ENCODE measurements at regions not wholly inside any gene's neighbourhood (a gene's known extent, or its start where the extent isn't known, plus 50 kb on each side); places are given as distances from the start of the nearest gene placed in this dataset.

DNA sequence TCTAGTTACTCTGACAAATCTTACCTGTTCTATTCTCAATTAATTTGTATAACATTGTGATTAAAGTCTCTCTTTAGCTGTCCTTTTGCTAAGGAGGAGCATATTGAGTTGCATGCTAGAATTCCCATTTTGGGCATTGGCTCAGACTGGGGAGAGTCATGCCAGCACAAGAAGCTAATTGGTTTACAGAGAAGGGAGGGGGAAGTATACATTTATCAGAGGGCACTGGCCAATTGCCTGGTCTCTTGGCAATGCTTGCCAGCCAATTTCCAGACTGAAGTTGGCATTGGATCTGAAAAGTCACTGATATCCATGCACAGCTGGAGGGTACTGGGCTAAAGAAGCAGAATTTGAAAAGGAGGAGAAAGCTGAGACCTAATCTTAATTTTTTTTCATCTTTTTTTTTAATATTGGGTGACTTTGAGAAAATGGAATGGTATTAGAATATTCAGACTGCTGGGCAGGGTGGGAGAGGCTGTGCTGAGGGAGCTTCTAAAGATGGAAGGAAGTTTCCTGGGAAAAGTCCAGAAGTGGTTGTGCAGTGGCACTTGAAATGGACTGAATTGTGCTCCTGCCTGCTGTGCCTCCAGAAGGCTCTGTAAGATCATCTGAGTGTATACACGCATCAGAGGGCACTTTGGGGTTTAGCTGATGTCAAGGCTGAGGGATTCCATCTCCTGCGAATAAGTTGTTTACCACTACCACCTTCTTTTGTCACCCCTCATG is 365.2 kb upstream of the DPH6 start:
- H3K36me3 ChIP-seq (ENCODE audit: control insufficient read depth, insufficient read depth, low read length): no peaks in the 10 kb centered on the region
- H3K27me3 ChIP-seq (ENCODE audit: control insufficient read depth, insufficient read depth, low read length, poor library complexity, severe bottlenecking): no peaks in the 10 kb centered on the region
- no peaks in the 10 kb centered on the region for H3K4me1 ChIP-seq (ENCODE audit: control insufficient read depth, insufficient read depth, low read length)
- H3K9me3 ChIP-seq (ENCODE audit: control insufficient read depth, low read length): no peaks in the 10 kb centered on the region
- 80 to 100% methylated on average over 1 to 2 of the region's 2 CpGs for WGBS, 2 experiments
- no peak overlapping the region for H3K27ac ChIP-seq (ENCODE audit: insufficient read depth, low read depth, low read length, poor library complexity, severe bottlenecking)
- H3K4me3 ChIP-seq (ENCODE audit: insufficient read depth, low read depth, low read length): no peak overlapping the region

DNA sequence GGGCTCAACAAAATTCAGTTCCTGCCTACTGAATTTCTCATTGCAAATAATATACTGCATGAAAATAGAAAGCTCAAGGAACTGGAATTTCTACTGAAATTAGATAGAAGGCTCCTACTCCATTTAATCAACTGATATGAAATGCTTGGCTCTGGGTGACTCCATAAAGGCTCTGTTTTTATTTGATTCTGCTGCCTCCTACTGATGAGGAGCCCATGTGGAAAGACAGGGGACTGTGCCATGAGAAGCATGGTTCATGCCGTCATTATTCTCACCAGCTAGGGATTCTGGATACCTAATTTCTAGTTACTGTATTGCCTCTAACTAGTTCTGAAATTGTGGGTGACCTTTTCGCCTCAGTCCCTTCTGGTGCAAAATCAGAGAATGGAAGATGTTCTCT is 366.2 kb upstream of the DPH6 start:
- WGBS, 2 experiments: 85 to 87% methylated on average over 2 of the region's 2 CpGs
- Histone ChIP-seq H3K4me1 (ENCODE audit: control insufficient read depth, insufficient read depth, low read length) (no peaks in the 10 kb centered on the region), H3K36me3 (ENCODE audit: control insufficient read depth, insufficient read depth, low read length) (no peaks in the 10 kb centered on the region), H3K9me3 (ENCODE audit: control insufficient read depth, low read length) (no peaks in the 10 kb centered on the region), H3K27ac (ENCODE audit: insufficient read depth, low read depth, low read length, poor library complexity, severe bottlenecking) (no peak overlapping the region), H3K27me3 (ENCODE audit: control insufficient read depth, insufficient read depth, low read length, poor library complexity, severe bottlenecking) (no peaks in the 10 kb centered on the region), H3K4me3 (ENCODE audit: insufficient read depth, low read depth, low read length) (no peak overlapping the region)

DNA sequence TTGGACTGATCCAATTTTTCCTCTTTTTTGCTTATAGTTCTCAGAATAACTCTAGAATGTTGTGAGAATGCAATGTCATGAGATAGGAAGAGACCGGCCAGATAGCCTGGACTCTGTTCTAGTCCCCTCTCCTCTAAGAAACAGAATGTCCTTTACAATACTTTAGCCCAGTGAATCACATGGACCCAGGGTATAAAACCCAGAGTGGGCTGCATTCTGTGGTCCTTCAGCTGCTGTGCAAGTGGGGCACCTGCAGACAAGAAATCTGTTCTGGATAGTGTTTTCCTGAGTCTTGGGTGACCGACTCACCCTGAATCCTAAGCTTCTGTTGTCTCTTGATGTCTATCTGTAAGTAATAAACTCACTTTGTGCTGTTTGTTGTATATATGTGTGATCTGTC is 368.6 kb upstream of the DPH6 start:
- Histone ChIP-seq H3K36me3 (ENCODE audit: control insufficient read depth, insufficient read depth, low read length) (no peaks in the 10 kb centered on the region), H3K27me3 (ENCODE audit: control insufficient read depth, insufficient read depth, low read length, poor library complexity, severe bottlenecking) (no peaks in the 10 kb centered on the region), H3K4me1 (ENCODE audit: control insufficient read depth, insufficient read depth, low read length) (no peaks in the 10 kb centered on the region), H3K9me3 (ENCODE audit: control insufficient read depth, low read length) (no peaks in the 10 kb centered on the region), H3K4me3 (ENCODE audit: insufficient read depth, low read depth, low read length) (no peak overlapping the region), H3K27ac (ENCODE audit: insufficient read depth, low read depth, low read length, poor library complexity, severe bottlenecking) (no peak overlapping the region)
- 91 to 95% methylated on average over 2 of the region's 2 CpGs for WGBS, 2 experiments

DNA sequence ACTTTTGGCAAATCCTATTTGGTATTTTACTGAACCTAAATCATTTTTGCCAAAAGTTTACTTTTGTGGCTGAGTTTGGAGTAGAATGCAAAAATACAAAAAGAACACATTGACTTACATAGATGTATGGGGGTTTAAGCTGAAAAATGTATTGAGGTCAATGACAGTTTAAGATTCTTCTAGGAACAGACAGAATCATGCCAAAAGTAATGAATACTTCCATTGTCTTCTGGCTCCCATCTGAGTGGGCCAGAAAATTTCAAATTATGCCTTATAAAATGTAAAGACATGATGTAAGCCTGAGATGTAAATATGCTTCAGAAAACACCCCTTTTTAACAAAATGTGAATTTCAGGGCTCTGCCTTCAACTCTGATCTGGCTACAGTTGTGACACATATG is 375.1 kb upstream of the DPH6 start:
- Histone ChIP-seq H3K4me3 (ENCODE audit: insufficient read depth, low read depth, low read length) (no peak overlapping the region), H3K9me3 (ENCODE audit: control insufficient read depth, low read length) (no peaks in the 10 kb centered on the region), H3K4me1 (ENCODE audit: control insufficient read depth, insufficient read depth, low read length) (no peaks in the 10 kb centered on the region), H3K27ac (ENCODE audit: insufficient read depth, low read depth, low read length, poor library complexity, severe bottlenecking) (no peak overlapping the region), H3K27me3 (ENCODE audit: control insufficient read depth, insufficient read depth, low read length, poor library complexity, severe bottlenecking) (no peaks in the 10 kb centered on the region), H3K36me3 (ENCODE audit: control insufficient read depth, insufficient read depth, low read length) (no peaks in the 10 kb centered on the region)

DNA sequence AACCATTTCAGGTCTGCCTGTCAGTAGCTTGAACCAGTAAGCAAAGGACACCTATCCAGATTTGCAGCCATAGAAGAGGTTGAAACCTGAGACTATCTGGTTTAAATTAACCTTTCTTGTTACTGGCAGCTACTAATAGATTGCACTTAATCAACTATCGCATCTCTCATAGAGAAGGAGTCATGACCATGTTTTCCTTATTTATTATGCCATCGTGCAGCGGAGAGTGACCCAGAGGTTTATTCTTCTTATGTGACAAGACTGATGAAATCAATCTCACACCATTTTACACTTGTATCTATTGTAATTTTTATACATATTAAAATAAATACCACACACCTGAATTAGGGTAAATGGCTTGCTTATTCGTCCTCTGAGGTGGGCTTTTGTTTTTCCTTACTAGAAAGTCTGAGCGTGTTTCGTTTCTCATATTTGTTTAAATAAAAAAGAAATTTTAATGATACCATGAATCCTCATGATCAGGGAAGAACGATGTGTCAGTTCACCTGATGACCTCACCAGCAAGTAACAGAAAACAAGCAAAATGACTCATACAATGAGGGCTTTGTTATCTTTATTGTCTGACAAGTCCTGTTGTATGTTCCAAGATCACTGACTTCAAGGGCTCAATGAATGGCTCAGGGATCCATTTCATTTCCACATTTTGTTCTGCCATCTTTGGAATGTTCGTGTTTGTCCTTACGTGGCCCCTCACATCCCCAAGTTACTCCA is 379.5 kb upstream of the DPH6 start:
- 94 to 95% methylated on average over 5 to 8 of the region's 9 CpGs for WGBS, 2 experiments
- Histone ChIP-seq H3K36me3 (ENCODE audit: control insufficient read depth, insufficient read depth, low read length) (no peaks in the 10 kb centered on the region), H3K27me3 (ENCODE audit: control insufficient read depth, insufficient read depth, low read length, poor library complexity, severe bottlenecking) (no peaks in the 10 kb centered on the region), H3K4me3 (ENCODE audit: insufficient read depth, low read depth, low read length) (no peak overlapping the region), H3K4me1 (ENCODE audit: control insufficient read depth, insufficient read depth, low read length) (no peaks in the 10 kb centered on the region), H3K9me3 (ENCODE audit: control insufficient read depth, low read length) (no peaks in the 10 kb centered on the region), H3K27ac (ENCODE audit: insufficient read depth, low read depth, low read length, poor library complexity, severe bottlenecking) (no peak overlapping the region)

DNA sequence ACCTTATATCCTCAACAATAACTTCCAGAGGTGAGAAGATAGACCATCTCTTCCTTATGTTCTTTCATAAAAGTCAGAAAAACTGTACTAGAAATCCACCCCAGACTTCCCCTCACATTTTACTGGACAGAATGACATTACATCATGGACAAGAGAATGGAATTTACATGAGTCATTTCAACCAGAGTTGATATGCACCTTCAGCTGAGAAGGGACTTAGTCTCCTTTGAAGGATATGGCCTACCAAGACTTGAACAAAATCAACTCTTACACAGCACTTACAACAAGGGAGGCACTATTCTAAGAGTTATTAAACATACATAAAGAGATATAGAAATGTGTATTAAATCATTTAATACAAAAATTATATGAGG is 380.0 kb upstream of the DPH6 start:
- Histone ChIP-seq H3K27ac (ENCODE audit: insufficient read depth, low read depth, low read length, poor library complexity, severe bottlenecking) (no peak overlapping the region), H3K9me3 (ENCODE audit: control insufficient read depth, low read length) (no peaks in the 10 kb centered on the region), H3K4me3 (ENCODE audit: insufficient read depth, low read depth, low read length) (no peak overlapping the region), H3K4me1 (ENCODE audit: control insufficient read depth, insufficient read depth, low read length) (no peaks in the 10 kb centered on the region), H3K27me3 (ENCODE audit: control insufficient read depth, insufficient read depth, low read length, poor library complexity, severe bottlenecking) (no peaks in the 10 kb centered on the region), H3K36me3 (ENCODE audit: control insufficient read depth, insufficient read depth, low read length) (no peaks in the 10 kb centered on the region)

DNA sequence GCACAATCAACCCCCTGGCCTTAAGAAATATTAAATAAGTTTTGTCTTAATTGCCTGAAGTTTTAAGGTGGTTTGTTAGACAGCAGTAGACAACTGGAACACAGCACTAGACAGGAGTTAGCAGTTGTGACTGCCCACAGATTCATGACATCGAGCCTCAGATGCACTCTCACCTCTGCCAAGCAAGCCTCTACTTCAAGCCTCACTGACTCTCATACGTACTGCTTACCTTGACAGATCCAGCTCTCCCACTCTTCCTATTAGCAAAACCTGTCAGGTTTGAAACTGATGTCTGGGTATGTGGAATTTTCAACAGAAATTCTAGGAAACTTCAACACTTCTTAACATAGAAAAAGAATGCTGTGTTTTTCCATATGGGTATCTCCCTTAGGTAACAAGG is 382.9 kb upstream of the DPH6 start:
- no peaks in the 10 kb centered on the region for H3K27me3 ChIP-seq (ENCODE audit: control insufficient read depth, insufficient read depth, low read length, poor library complexity, severe bottlenecking)
- 91 to 100% methylated on average over 1 to 2 of the region's 2 CpGs for WGBS, 2 experiments
- H3K36me3 ChIP-seq (ENCODE audit: control insufficient read depth, insufficient read depth, low read length): no peaks in the 10 kb centered on the region
- H3K9me3 ChIP-seq (ENCODE audit: control insufficient read depth, low read length): no peaks in the 10 kb centered on the region
- no peak overlapping the region for H3K27ac ChIP-seq (ENCODE audit: insufficient read depth, low read depth, low read length, poor library complexity, severe bottlenecking)
- no peaks in the 10 kb centered on the region for H3K4me1 ChIP-seq (ENCODE audit: control insufficient read depth, insufficient read depth, low read length)
- H3K4me3 ChIP-seq (ENCODE audit: insufficient read depth, low read depth, low read length): no peak overlapping the region

DNA sequence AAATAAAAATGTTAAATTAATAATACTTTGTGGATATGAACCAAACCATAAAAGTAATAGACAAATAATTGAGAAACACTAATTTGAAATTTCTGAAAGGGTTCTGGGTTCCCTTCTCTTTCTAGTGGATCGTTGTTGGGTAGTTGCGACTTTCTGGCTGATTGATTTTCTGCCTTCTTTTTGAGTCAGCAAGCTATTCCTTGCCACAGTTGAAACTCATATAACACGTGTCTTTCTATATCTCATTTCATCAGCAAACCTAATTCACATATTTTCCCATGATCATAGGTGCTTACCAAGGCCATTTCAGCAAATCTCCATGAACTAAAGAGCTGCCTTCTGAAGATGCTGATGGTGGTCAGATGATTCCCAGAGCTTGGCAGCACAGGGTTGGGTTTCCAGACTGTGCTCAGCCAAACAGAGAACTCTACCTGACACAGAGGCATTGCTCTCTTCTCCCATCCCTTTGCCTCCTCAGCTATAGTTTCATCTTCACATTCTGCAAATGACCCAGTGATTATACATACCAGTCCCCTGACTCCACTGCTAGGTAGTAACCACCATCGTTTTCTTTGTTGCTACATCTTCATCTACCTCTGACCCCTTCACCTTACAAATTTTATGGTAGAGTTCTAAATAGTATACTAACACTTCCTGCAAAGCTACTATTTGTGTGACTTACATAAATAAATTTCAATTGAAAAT is 383.9 kb upstream of the DPH6 start:
- no peak overlapping the region for H3K4me3 ChIP-seq (ENCODE audit: insufficient read depth, low read depth, low read length)
- no peaks in the 10 kb centered on the region for H3K9me3 ChIP-seq (ENCODE audit: control insufficient read depth, low read length)
- H3K27me3 ChIP-seq (ENCODE audit: control insufficient read depth, insufficient read depth, low read length, poor library complexity, severe bottlenecking): no peaks in the 10 kb centered on the region
- H3K36me3 ChIP-seq (ENCODE audit: control insufficient read depth, insufficient read depth, low read length): no peaks in the 10 kb centered on the region
- WGBS, 2 experiments: 77 to 78% methylated on average over 4 of the region's 4 CpGs
- H3K27ac ChIP-seq (ENCODE audit: insufficient read depth, low read depth, low read length, poor library complexity, severe bottlenecking): no peak overlapping the region
- H3K4me1 ChIP-seq (ENCODE audit: control insufficient read depth, insufficient read depth, low read length): no peaks in the 10 kb centered on the region

DNA sequence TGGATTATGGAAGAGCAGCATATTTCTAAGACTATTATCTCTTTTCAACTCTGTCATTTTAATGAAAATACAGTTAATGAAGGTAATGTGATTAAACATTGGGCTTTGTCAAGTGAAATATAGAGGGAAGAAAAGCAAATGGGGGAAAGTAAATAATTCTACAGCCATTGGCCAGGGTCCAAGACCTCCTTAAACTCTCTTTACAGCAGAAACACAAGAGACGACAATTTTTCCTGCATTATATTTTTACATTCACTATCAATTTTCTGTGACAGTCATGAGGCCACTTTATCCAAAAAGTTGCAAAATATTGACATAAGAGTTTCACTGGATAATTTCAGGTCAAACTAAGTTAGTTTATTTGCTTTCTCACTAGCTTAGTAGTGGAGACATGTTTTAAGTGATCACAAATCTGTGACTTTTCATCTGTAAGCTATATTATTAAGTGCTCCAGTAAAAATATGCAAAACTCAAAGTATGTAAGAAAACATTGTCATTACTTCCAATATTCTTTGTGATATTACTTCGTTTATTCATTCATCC is 385.9 kb upstream of the DPH6 start:
- H3K27ac ChIP-seq (ENCODE audit: insufficient read depth, low read depth, low read length, poor library complexity, severe bottlenecking): no peak overlapping the region
- 91 to 93% methylated on average over 2 of the region's 2 CpGs for WGBS, 2 experiments
- H3K4me3 ChIP-seq (ENCODE audit: insufficient read depth, low read depth, low read length): no peak overlapping the region
- no peaks in the 10 kb centered on the region for H3K27me3 ChIP-seq (ENCODE audit: control insufficient read depth, insufficient read depth, low read length, poor library complexity, severe bottlenecking)
- H3K4me1 ChIP-seq (ENCODE audit: control insufficient read depth, insufficient read depth, low read length): no peaks in the 10 kb centered on the region
- H3K9me3 ChIP-seq (ENCODE audit: control insufficient read depth, low read length): no peaks in the 10 kb centered on the region
- H3K36me3 ChIP-seq (ENCODE audit: control insufficient read depth, insufficient read depth, low read length): no peaks in the 10 kb centered on the region

DNA sequence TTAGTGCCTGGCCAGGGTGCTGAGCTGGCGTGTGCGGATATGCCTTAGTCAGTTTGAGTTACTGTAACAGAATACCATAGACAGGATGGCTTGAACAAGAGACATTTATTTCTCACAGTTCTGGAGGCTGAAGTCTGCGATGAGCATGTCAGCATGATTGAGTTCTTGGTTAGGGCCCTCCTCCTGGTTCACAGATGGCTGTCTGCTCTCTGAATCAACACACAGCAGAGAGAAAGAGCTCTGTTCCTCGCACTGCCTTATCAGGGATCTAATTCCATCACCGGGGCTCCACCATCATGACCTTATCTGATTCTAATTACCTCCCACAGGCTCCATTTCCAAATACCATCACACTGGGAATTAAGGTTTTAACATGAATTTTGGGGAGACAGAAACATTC is 386.6 kb upstream of the DPH6 start:
- H3K9me3 ChIP-seq (ENCODE audit: control insufficient read depth, low read length): no peaks in the 10 kb centered on the region
- H3K4me1 ChIP-seq (ENCODE audit: control insufficient read depth, insufficient read depth, low read length): no peaks in the 10 kb centered on the region
- H3K27me3 ChIP-seq (ENCODE audit: control insufficient read depth, insufficient read depth, low read length, poor library complexity, severe bottlenecking): no peaks in the 10 kb centered on the region
- no peaks in the 10 kb centered on the region for H3K36me3 ChIP-seq (ENCODE audit: control insufficient read depth, insufficient read depth, low read length)
- no peak overlapping the region for H3K4me3 ChIP-seq (ENCODE audit: insufficient read depth, low read depth, low read length)
- H3K27ac ChIP-seq (ENCODE audit: insufficient read depth, low read depth, low read length, poor library complexity, severe bottlenecking): no peak overlapping the region
- WGBS, 2 experiments: 85 to 92% methylated on average over 5 of the region's 5 CpGs
